ENCODE measurements at regions not wholly inside any gene's neighbourhood (a gene's known extent, or its start where the extent isn't known, plus 50 kb on each side); places are given as distances from the start of the nearest gene placed in this dataset.

DNA sequence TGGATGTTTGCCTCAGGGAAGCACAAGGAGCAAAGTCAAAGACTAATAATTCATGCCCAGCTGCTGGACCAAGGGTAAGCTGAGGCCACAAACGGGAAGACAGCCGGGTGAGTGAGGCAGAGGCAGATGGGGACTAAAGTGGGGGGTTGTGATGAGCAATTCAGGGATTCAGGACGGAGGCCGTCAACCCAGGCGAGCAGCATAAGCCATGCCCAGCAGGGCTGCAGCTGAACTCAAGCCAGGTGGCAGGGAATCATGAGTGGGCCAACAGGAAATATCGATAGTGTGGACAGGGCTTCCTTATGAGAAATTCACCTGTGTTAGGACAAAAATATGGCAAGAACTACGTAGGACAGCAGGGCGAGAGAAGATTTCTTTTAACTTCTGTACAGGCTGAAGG is 246.8 kb downstream of the CDC5L start:
- TF ChIP-seq, protein P1, sequence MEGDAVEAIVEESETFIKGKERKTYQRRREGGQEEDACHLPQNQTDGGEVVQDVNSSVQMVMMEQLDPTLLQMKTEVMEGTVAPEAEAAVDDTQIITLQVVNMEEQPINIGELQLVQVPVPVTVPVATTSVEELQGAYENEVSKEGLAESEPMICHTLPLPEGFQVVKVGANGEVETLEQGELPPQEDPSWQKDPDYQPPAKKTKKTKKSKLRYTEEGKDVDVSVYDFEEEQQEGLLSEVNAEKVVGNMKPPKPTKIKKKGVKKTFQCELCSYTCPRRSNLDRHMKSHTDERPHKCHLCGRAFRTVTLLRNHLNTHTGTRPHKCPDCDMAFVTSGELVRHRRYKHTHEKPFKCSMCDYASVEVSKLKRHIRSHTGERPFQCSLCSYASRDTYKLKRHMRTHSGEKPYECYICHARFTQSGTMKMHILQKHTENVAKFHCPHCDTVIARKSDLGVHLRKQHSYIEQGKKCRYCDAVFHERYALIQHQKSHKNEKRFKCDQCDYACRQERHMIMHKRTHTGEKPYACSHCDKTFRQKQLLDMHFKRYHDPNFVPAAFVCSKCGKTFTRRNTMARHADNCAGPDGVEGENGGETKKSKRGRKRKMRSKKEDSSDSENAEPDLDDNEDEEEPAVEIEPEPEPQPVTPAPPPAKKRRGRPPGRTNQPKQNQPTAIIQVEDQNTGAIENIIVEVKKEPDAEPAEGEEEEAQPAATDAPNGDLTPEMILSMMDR (conservative IDR thresholded peaks at IDR 0.05; ENCODE audit: low read length), result no peak
- no peak for TF ChIP-seq EZH2phosphoT487 (IDR thresholded peaks at IDR 0.05; ENCODE audit: borderline replicate concordance, low read depth, low read length)
